Mucosa of descending colon (tissue), 3 donors: ENCODE measurements at regions not wholly inside any gene's neighbourhood (a gene's known extent, or its start where the extent isn't known, plus 50 kb on each side); places are given as distances from the start of the nearest gene placed in this dataset.
"Not testable (repeated sequence)": the region's sequence is repeated elsewhere in the genome, so short reads cannot be mapped to it uniquely, and the experiment has no call there.

Source experiments
- ATAC-seq: fragments of 200-7000 bp; cut with Tn5 transposase; one replicate; pipeline ENCODE4 v1.9.1; 2020; ENCODE audit warnings: mild to moderate bottlenecking, moderate library complexity
- DNase-seq, 3 donors: peaks; one replicate each; pipeline ENCODE4 v3.0.0-alpha.2; 2020
- H3K36me3 ChIP-seq: fragments of 200-600 bp; one replicate; pipeline ENCODE4 v1.8.0; 2021; ENCODE audit warnings: low read depth, mild to moderate bottlenecking
- H3K4me1 ChIP-seq: fragments of 200-600 bp; one replicate; pipeline ENCODE4 v1.8.0; 2021; ENCODE audit warnings: low read depth, mild to moderate bottlenecking
- H3K4me3 ChIP-seq: fragments of 200-600 bp; one replicate; pipeline ENCODE4 v1.8.0; 2021; ENCODE audit warnings: mild to moderate bottlenecking
- H3K9me3 ChIP-seq: fragments of 200-600 bp; one replicate; pipeline ENCODE4 v1.8.0; 2021; ENCODE audit warnings: mild to moderate bottlenecking
- CTCF ChIP-seq: fragments of 200-600 bp; IDR thresholded peaks from one replicate; pipeline ENCODE4 v1.8.0; 2022; ENCODE audit warnings: antibody characterized with exemption, mild to moderate bottlenecking
- intact Hi-C, 2 donors: fragments of 100-400 bp; cut with DNase I in 1 of 2; cut with micrococcal nuclease in 1 of 2; formaldehyde crosslinking; loops; one replicate each; pipeline versions ENCODE4 v1.11.0 to v1.11.1; 2022; cut with DNase I, micrococcal nuclease
- donor health status: DM: no; HTN: no; CAD: no; lungs with moderate emphysema.
- donor health status: DM: no; HTN: no; CAD: no.
- donor health status: DM: no; HTN: yes; CAD: no.

- Histone ChIP-seq H3K4me1 (peaks cover 5% of the 10 kb centered on the region), H3K36me3 (no peaks in the 10 kb centered on the region), H3K9me3 (no peaks in the 10 kb centered on the region), H3K4me3 (no peak overlapping the region)
- intact Hi-C loops, result loop anchor here (10.0 kb wide), 2 partner anchors 109 to 139 kb away; no protein-coding TSS in a partner anchor
- DNase-seq, result no peak
- ATAC-seq, result no peak
- no peak for TF ChIP-seq CTCF
Observed at GRCh38 chr19:29873801-29874575, 62.2 kb downstream of the CCNE1 start.

- Histone ChIP-seq H3K4me3 (no peak overlapping the region), H3K4me1 (peaks cover 5% of the 10 kb centered on the region), H3K9me3 (no peaks in the 10 kb centered on the region), H3K36me3 (no peaks in the 10 kb centered on the region)
- intact Hi-C loops, result loop anchor here (10.0 kb wide), 2 partner anchors 111 to 141 kb away; no protein-coding TSS in a partner anchor
- ATAC-seq (no peak), DNase-seq (no peak)
- no peak for TF ChIP-seq CTCF
Observed at GRCh38 chr19:29875931-29876330, 64.1 kb downstream of the CCNE1 start.

GRCh38 chr19:29876414-29876813, 64.6 kb downstream of the CCNE1 start:
- ATAC-seq (no peak), DNase-seq (no peak)
- intact Hi-C loops, result loop anchor here (10.0 kb wide), 2 partner anchors 112 to 142 kb away; no protein-coding TSS in a partner anchor
- H3K4me3 ChIP-seq, result no peak overlapping the region
- no peak for TF ChIP-seq CTCF
- no peaks in the 10 kb centered on the region for H3K9me3 ChIP-seq
- no peaks in the 10 kb centered on the region for H3K36me3 ChIP-seq
- peaks cover 5% of the 10 kb centered on the region for H3K4me1 ChIP-seq

GRCh38 chr19:29876908-29877307, 65.1 kb downstream of the CCNE1 start:
- H3K4me1 ChIP-seq, DNase-seq, H3K36me3 ChIP-seq, ATAC-seq, H3K9me3 ChIP-seq, H3K4me3 ChIP-seq: not testable (repeated sequence)
- intact Hi-C loops, result loop anchor here (10.0 kb wide), 2 partner anchors 112 to 142 kb away; no protein-coding TSS in a partner anchor

GRCh38 chr19:29878973-29879654, 62.9 kb upstream of the URI1 start:
- ATAC-seq, result no peak
- TF ChIP-seq CTCF, result no peak
- intact Hi-C loops, result loop anchor here (10.0 kb wide), 2 partner anchors 114 to 144 kb away; no protein-coding TSS in a partner anchor

GRCh38 chr19:29879655-29879974, 62.4 kb upstream of the URI1 start:
- intact Hi-C loops, result loop anchor here (10.0 kb wide), 2 partner anchors 115 to 145 kb away; no protein-coding TSS in a partner anchor
- H3K36me3 ChIP-seq, result no peaks in the 10 kb centered on the region
- no peaks in the 10 kb centered on the region for H3K9me3 ChIP-seq
- DNase-seq (no peak), ATAC-seq (no peak)
- H3K4me1 ChIP-seq, result no peaks in the 10 kb centered on the region
- no peak overlapping the region for H3K4me3 ChIP-seq
- TF ChIP-seq CTCF, result no peak

More at GRCh38 chr19:29878973-29879654, 62.9 kb upstream of the URI1 start:
- Histone ChIP-seq H3K36me3 (no peaks in the 10 kb centered on the region), H3K4me3 (no peak overlapping the region), H3K4me1 (no peaks in the 10 kb centered on the region), H3K9me3 (no peaks in the 10 kb centered on the region)
- no peak for DNase-seq
